Stimulated activated CD8-positive, alpha-beta memory T cell treated with anti-CD3 and anti-CD28 coated beads, Interleukin-7, amount 100 ng/mL, for 4 hours (primary cell): ENCODE measurements at regions not wholly inside any gene's neighbourhood (a gene's known extent, or its start where the extent isn't known, plus 50 kb on each side); places are given as distances from the start of the nearest gene placed in this dataset.

ENCODE experiments used
- DNase-seq, 2 donors: peaks; one replicate each; pipeline ENCODE4 v3.0.0-alpha.2; 2020; ENCODE audit warnings: low read depth in 2 of 2

- no peak for DNase-seq
Observed at GRCh38 chr2:120606280-120606679, 129.4 kb upstream of the GLI2 start.

GRCh38 chr2:120606931-120607330, 128.7 kb upstream of the GLI2 start:
- DNase-seq = no peak

GRCh38 chr2:120607506-120607905, 128.2 kb upstream of the GLI2 start:
- DNase-seq = no peak

GRCh38 chr2:120607996-120608395, 127.7 kb upstream of the GLI2 start:
- DNase-seq = no peak

GRCh38 chr2:120609826-120610395, 125.8 kb upstream of the GLI2 start:
- no peak for DNase-seq

- no peak for DNase-seq
Observed at GRCh38 chr2:120611016-120611415, 124.7 kb upstream of the GLI2 start.

- no peak for DNase-seq
Observed at GRCh38 chr2:120611961-120612360, 123.7 kb upstream of the GLI2 start.

- DNase-seq = no peak
Observed at GRCh38 chr2:120612471-120612870, 123.2 kb upstream of the GLI2 start.

- no peak for DNase-seq
Observed at GRCh38 chr2:120612931-120613330, 122.7 kb upstream of the GLI2 start.

- DNase-seq = no peak
Observed at GRCh38 chr2:120613742-120614571, 121.7 kb upstream of the GLI2 start.

- DNase-seq = no peak
Observed at GRCh38 chr2:120614901-120615300, 120.8 kb upstream of the GLI2 start.

- DNase-seq = no peak
Observed at GRCh38 chr2:120616261-120616660, 119.4 kb upstream of the GLI2 start.

GRCh38 chr2:120617055-120617454, 118.6 kb upstream of the GLI2 start:
- no peak for DNase-seq

- no peak for DNase-seq
Observed at GRCh38 chr2:120618830-120619229, 116.8 kb upstream of the GLI2 start.

GRCh38 chr2:120619579-120619978, 116.1 kb upstream of the GLI2 start:
- no peak for DNase-seq

GRCh38 chr2:120620025-120620793, 115.5 kb upstream of the GLI2 start:
- no peak for DNase-seq

GRCh38 chr2:120622159-120622869, 113.4 kb upstream of the GLI2 start:
- DNase-seq = no peak

- DNase-seq = no peak
Observed at GRCh38 chr2:120622886-120623753, 112.5 kb upstream of the GLI2 start.

GRCh38 chr2:120624061-120624737, 111.5 kb upstream of the GLI2 start:
- no peak for DNase-seq

GRCh38 chr2:120624738-120625446, 110.8 kb upstream of the GLI2 start:
- DNase-seq = no peak
